HEK293 (cell line): ENCODE measurements at regions not wholly inside any gene's neighbourhood (a gene's known extent, or its start where the extent isn't known, plus 50 kb on each side); places are given as distances from the start of the nearest gene placed in this dataset.

Experiments used
- CTCF ChIA-PET: fragments of 350-600 bp; formaldehyde crosslinking; extraction: SDS; loops from one replicate; lab custom pipeline; 2021; ENCODE audit warnings: antibody characterized with exemption; lab: Yijun Ruan, JAX
- POLR2A ChIA-PET: fragments of 300-600 bp; formaldehyde crosslinking; extraction: SDS; loops from one replicate; lab custom pipeline; 2020; ENCODE audit warnings: antibody characterized with exemption, inconsistent platforms; lab: Yijun Ruan, JAX
- H3K27ac ChIP-seq: fragments of 200-500 bp; sonication (Bioruptor generic); 2 replicates; pipeline ENCODE4 v1.5.1; 2014; ENCODE audit warnings: low read depth, low read length, control low read depth, inconsistent platforms; ENCODE audit errors: extremely low read depth
- H3K36me3 ChIP-seq, 2 experiments: fragments of 200-500 bp in 1 of 2; sonication (Bioruptor generic) in 1 of 2; 1 replicate in 1 of 2; 2 replicates in 1 of 2; pipeline ENCODE4 v1.5.1; 2014 to 2017; ENCODE audit warnings: inconsistent platforms in 2 of 2, low read length in 2 of 2; ENCODE audit not compliant: control insufficient read depth in 2 of 2, insufficient read depth in 1 of 2
- H3K4me1 ChIP-seq: fragments of 200-500 bp; sonication (Bioruptor generic); 2 replicates; pipeline ENCODE4 v1.5.1; 2014; ENCODE audit warnings: mild to moderate bottlenecking, low read length, inconsistent platforms; ENCODE audit not compliant: control insufficient read depth, insufficient read depth
- H3K4me3 ChIP-seq: 2 replicates; pipeline ENCODE4 v1.5.1; 2011; ENCODE audit warnings: low read depth, mild to moderate bottlenecking, control low read depth, low read length, moderate library complexity
- H3K9me3 ChIP-seq: fragments of 200-500 bp; sonication (Bioruptor generic); 2 replicates; pipeline ENCODE4 v1.5.1; 2014; ENCODE audit warnings: low read depth, low read length, inconsistent platforms; ENCODE audit not compliant: control insufficient read depth, insufficient read depth
- GFI1B ChIP-seq: fragments of 450-650 bp; formaldehyde crosslinking; IDR thresholded peaks from 2 replicates; pipeline ENCODE4 v1.5.1; 2016; ENCODE audit warnings: missing biosample characterization, missing genetic modification characterization
- GLI2 ChIP-seq: fragments of 450-650 bp; formaldehyde crosslinking; IDR thresholded peaks from 2 replicates; pipeline ENCODE4; 2017; ENCODE audit warnings: missing biosample characterization, missing genetic modification characterization, low read depth, borderline replicate concordance
- KLF10 ChIP-seq: fragments of 450-650 bp; IDR thresholded peaks from 2 replicates; pipeline ENCODE4 v1.5.1; 2018; ENCODE audit warnings: missing biosample characterization, mild to moderate bottlenecking, missing genetic modification characterization
- ZNF2 ChIP-seq: fragments of 450-650 bp; formaldehyde crosslinking; IDR thresholded peaks from 2 replicates; pipeline ENCODE4 v1.5.1; 2016; ENCODE audit warnings: missing biosample characterization, missing genetic modification characterization
- ZNF302 ChIP-seq: fragments of 450-650 bp; formaldehyde crosslinking; IDR thresholded peaks from 2 replicates; pipeline ENCODE4 v1.5.1; 2016; ENCODE audit warnings: missing biosample characterization, missing genetic modification characterization, low read depth
- ZNF366 ChIP-seq: fragments of 450-650 bp; formaldehyde crosslinking; conservative IDR thresholded peaks from 2 replicates; pipeline ENCODE4 v1.5.1; 2016; ENCODE audit warnings: missing biosample characterization, missing genetic modification characterization
- ZNF510 ChIP-seq: fragments of 450-650 bp; formaldehyde crosslinking; IDR thresholded peaks from 2 replicates; pipeline ENCODE4 v1.5.1; 2018; ENCODE audit warnings: mild to moderate bottlenecking, missing genetic modification characterization, missing biosample characterization; ENCODE audit not compliant: insufficient replicate concordance
- ZNF658 ChIP-seq: fragments of 450-650 bp; formaldehyde crosslinking; IDR thresholded peaks from 2 replicates; pipeline ENCODE4; 2016; ENCODE audit warnings: missing biosample characterization, missing genetic modification characterization
- TF ChIP-seq, protein P1 (sequence below): fragments of 450-650 bp; formaldehyde crosslinking; IDR thresholded peaks from 2 replicates; pipeline ENCODE4 v1.5.1; 2016; ENCODE audit warnings: missing biosample characterization, missing genetic modification characterization
- TF ChIP-seq, protein P2 (sequence below): fragments of 450-650 bp; formaldehyde crosslinking; IDR thresholded peaks from 2 replicates; pipeline ENCODE4 v1.5.1; 2016; ENCODE audit warnings: missing biosample characterization, missing genetic modification characterization
- TF ChIP-seq, protein P3 (sequence below): IDR thresholded peaks from 2 replicates; pipeline ENCODE4 v1.6.1; 2011; ENCODE audit warnings: mild to moderate bottlenecking, low read depth, low read length, borderline replicate concordance
- TF ChIP-seq, protein P4 (sequence below): fragments of 450-650 bp; formaldehyde crosslinking; IDR thresholded peaks from 2 replicates; pipeline ENCODE4 v1.5.1; 2016; ENCODE audit warnings: missing biosample characterization, missing genetic modification characterization
- TF ChIP-seq, protein P5 (sequence below): fragments of 450-650 bp; formaldehyde crosslinking; IDR thresholded peaks from 2 replicates; pipeline ENCODE4 v1.5.1; 2016; ENCODE audit warnings: missing biosample characterization, missing genetic modification characterization, borderline replicate concordance
- TF ChIP-seq, protein P6 (sequence below): fragments of 450-650 bp; formaldehyde crosslinking; IDR thresholded peaks from 2 replicates; pipeline ENCODE4 v1.5.1; 2016; ENCODE audit warnings: missing biosample characterization, missing genetic modification characterization

DNA sequence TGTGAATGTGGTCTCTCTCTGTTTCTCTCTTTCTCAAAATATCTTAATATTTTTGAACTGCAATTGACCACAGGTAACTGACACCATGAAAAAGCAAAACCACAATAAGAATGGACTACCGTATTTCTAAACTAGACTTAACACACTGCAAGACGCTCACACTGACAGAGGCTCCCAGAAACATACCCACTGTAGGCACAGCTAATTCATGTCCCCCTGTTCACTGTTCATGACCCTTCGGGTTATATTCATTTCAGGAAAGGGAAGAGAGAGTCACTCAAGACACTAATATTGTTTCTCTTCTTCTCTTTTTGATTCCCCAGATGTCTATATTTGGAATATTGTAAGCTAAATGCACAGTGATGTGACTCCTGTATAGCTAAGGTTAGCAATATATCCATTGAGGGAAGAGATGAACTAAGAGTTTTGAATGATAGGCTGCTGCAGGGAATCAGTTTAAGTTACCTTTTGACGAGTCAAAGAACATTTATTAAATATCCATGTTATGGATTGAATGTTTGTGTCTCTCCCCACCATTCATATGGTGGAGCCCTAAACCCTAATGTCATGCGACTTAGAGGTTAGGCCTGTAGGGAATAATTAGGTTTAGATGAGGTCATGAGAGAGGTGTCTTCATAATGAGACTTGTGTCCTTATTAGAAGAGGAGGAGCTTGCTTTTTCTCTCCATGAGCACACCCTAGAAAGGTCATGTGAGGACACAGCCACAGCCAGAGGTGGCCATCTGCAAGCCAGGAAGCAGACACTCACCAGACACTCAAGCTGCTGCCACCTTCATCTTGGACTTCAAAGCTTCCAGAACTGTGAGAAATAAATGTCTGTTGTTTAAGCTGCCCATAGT, 216.6 kb upstream of the GRM7 start (continued):
- TF ChIP-seq, protein P1, sequence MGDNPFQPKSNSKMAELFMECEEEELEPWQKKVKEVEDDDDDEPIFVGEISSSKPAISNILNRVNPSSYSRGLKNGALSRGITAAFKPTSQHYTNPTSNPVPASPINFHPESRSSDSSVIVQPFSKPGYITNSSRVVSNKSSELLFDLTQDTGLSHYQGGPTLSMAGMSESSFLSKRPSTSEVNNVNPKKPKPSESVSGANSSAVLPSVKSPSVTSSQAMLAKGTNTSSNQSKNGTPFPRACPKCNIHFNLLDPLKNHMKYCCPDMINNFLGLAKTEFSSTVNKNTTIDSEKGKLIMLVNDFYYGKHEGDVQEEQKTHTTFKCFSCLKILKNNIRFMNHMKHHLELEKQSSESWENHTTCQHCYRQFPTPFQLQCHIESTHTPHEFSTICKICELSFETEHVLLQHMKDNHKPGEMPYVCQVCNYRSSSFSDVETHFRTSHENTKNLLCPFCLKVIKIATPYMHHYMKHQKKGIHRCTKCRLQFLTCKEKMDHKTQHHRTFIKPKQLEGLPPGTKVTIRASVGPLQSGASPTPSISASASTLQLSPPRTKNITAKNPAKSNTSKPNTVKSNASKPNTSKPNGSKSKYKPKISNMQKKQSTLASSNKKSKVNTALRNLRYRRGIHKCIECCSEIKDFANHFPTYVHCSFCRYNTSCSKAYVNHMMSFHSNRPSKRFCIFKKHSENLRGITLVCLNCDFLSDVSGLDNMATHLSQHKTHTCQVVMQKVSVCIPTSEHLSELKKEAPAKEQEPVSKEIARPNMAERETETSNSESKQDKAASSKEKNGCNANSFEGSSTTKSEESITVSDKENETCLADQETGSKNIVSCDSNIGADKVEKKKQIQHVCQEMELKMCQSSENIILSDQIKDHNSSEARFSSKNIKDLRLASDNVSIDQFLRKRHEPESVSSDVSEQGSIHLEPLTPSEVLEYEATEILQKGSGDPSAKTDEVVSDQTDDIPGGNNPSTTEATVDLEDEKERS (tag by site-specific recombination), result no peak
- no peak for TF ChIP-seq ZNF366 (tag by site-specific recombination)

DNA sequence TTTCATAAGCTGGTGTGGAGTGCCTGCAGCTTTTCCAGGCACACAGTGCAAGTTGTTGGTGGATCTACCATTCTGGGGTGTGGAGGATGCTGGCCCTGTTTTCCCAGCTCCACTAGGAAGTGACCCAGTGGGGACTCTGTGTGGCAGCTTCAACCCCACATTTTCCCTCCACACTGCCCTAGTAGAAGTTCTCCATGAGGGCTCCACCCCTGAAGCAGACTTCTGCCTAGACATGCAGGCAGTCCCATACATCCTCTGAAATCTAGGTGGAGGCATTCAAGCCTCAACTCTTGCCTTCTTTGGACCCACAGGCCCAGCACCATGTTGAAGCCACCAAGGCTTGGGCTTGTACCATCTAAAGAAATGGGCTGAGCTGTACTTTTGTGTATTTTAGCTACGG, 206.2 kb upstream of the GRM7 start:
- H3K4me3 ChIP-seq, result no peak overlapping the region
- H3K27ac ChIP-seq, result no peak overlapping the region
- no peaks in the 10 kb centered on the region for H3K36me3 ChIP-seq
- H3K9me3 ChIP-seq, result no peaks in the 10 kb centered on the region
- POLR2A ChIA-PET, result no interaction called here
- CTCF ChIA-PET, result no interaction called here
- H3K4me1 ChIP-seq, result no peaks in the 10 kb centered on the region
- no peak for TF ChIP-seq ZNF302 (tag by site-specific recombination)
- TF ChIP-seq ZNF510, result no peak
- no peak for TF ChIP-seq GFI1B (tag by site-specific recombination)
- TF ChIP-seq ZNF2 (tag by site-specific recombination), result no peak
- TF ChIP-seq, protein P2, sequence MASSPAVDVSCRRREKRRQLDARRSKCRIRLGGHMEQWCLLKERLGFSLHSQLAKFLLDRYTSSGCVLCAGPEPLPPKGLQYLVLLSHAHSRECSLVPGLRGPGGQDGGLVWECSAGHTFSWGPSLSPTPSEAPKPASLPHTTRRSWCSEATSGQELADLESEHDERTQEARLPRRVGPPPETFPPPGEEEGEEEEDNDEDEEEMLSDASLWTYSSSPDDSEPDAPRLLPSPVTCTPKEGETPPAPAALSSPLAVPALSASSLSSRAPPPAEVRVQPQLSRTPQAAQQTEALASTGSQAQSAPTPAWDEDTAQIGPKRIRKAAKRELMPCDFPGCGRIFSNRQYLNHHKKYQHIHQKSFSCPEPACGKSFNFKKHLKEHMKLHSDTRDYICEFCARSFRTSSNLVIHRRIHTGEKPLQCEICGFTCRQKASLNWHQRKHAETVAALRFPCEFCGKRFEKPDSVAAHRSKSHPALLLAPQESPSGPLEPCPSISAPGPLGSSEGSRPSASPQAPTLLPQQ (tag by site-specific recombination), result no peak
- TF ChIP-seq ZNF658, result no peak
- TF ChIP-seq, protein P3, sequence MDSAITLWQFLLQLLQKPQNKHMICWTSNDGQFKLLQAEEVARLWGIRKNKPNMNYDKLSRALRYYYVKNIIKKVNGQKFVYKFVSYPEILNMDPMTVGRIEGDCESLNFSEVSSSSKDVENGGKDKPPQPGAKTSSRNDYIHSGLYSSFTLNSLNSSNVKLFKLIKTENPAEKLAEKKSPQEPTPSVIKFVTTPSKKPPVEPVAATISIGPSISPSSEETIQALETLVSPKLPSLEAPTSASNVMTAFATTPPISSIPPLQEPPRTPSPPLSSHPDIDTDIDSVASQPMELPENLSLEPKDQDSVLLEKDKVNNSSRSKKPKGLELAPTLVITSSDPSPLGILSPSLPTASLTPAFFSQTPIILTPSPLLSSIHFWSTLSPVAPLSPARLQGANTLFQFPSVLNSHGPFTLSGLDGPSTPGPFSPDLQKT, result no peak
- TF ChIP-seq, protein P4, sequence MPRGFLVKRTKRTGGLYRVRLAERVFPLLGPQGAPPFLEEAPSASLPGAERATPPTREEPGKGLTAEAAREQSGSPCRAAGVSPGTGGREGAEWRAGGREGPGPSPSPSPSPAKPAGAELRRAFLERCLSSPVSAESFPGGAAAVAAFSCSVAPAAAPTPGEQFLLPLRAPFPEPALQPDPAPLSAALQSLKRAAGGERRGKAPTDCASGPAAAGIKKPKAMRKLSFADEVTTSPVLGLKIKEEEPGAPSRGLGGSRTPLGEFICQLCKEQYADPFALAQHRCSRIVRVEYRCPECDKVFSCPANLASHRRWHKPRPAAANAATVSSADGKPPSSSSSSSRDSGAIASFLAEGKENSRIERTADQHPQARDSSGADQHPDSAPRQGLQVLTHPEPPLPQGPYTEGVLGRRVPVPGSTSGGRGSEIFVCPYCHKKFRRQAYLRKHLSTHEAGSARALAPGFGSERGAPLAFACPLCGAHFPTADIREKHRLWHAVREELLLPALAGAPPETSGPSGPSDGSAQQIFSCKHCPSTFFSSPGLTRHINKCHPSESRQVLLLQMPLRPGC (tag by site-specific recombination), result no peak
- no peak for TF ChIP-seq KLF10 (tag by site-specific recombination)
- TF ChIP-seq, protein P5, sequence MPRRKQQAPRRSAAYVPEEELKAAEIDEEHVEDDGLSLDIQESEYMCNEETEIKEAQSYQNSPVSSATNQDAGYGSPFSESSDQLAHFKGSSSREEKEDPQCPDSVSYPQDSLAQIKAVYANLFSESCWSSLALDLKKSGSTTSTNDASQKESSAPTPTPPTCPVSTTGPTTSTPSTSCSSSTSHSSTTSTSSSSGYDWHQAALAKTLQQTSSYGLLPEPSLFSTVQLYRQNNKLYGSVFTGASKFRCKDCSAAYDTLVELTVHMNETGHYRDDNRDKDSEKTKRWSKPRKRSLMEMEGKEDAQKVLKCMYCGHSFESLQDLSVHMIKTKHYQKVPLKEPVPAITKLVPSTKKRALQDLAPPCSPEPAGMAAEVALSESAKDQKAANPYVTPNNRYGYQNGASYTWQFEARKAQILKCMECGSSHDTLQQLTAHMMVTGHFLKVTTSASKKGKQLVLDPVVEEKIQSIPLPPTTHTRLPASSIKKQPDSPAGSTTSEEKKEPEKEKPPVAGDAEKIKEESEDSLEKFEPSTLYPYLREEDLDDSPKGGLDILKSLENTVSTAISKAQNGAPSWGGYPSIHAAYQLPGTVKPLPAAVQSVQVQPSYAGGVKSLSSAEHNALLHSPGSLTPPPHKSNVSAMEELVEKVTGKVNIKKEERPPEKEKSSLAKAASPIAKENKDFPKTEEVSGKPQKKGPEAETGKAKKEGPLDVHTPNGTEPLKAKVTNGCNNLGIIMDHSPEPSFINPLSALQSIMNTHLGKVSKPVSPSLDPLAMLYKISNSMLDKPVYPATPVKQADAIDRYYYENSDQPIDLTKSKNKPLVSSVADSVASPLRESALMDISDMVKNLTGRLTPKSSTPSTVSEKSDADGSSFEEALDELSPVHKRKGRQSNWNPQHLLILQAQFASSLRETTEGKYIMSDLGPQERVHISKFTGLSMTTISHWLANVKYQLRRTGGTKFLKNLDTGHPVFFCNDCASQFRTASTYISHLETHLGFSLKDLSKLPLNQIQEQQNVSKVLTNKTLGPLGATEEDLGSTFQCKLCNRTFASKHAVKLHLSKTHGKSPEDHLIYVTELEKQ (tag by site-specific recombination), result no peak
- TF ChIP-seq GLI2, result no peak
- TF ChIP-seq, protein P6, sequence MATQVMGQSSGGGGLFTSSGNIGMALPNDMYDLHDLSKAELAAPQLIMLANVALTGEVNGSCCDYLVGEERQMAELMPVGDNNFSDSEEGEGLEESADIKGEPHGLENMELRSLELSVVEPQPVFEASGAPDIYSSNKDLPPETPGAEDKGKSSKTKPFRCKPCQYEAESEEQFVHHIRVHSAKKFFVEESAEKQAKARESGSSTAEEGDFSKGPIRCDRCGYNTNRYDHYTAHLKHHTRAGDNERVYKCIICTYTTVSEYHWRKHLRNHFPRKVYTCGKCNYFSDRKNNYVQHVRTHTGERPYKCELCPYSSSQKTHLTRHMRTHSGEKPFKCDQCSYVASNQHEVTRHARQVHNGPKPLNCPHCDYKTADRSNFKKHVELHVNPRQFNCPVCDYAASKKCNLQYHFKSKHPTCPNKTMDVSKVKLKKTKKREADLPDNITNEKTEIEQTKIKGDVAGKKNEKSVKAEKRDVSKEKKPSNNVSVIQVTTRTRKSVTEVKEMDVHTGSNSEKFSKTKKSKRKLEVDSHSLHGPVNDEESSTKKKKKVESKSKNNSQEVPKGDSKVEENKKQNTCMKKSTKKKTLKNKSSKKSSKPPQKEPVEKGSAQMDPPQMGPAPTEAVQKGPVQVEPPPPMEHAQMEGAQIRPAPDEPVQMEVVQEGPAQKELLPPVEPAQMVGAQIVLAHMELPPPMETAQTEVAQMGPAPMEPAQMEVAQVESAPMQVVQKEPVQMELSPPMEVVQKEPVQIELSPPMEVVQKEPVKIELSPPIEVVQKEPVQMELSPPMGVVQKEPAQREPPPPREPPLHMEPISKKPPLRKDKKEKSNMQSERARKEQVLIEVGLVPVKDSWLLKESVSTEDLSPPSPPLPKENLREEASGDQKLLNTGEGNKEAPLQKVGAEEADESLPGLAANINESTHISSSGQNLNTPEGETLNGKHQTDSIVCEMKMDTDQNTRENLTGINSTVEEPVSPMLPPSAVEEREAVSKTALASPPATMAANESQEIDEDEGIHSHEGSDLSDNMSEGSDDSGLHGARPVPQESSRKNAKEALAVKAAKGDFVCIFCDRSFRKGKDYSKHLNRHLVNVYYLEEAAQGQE (tag by site-specific recombination), result no peak
- TF ChIP-seq ZNF366 (tag by site-specific recombination), result no peak
